Suprapubic skin (tissue), 4 donors: ENCODE measurements at regions not wholly inside any gene's neighbourhood (a gene's known extent, or its start where the extent isn't known, plus 50 kb on each side); places are given as distances from the start of the nearest gene placed in this dataset.

ENCODE experiments used
- DNase-seq, 2 donors: peaks; one replicate each; pipeline ENCODE4 v3.0.0-alpha.2; 2019; ENCODE audit warnings: low spot score in 2 of 2
- H3K27ac ChIP-seq: fragments of 200-600 bp; sonication (generic); one replicate; pipeline ENCODE4 v1.5.1; 2019
- H3K27me3 ChIP-seq: fragments of 200-600 bp; sonication (generic); one replicate; pipeline ENCODE4 v1.5.1; 2019
- H3K36me3 ChIP-seq: fragments of 200-600 bp; sonication (generic); one replicate; pipeline ENCODE4 v1.5.1; 2019
- H3K4me1 ChIP-seq: fragments of 200-600 bp; sonication (generic); one replicate; pipeline ENCODE4 v1.5.1; 2019
- H3K4me3 ChIP-seq: fragments of 200-600 bp; sonication (generic); one replicate; pipeline ENCODE4 v1.5.1; 2019; ENCODE audit warnings: mild to moderate bottlenecking
- H3K9me3 ChIP-seq: fragments of 200-600 bp; sonication (generic); one replicate; pipeline ENCODE4 v1.5.1; 2019
- CTCF ChIP-seq, 2 donors: fragments of 200-600 bp in 1 of 2; fragments of 450-650 bp in 1 of 2; sonication (generic) in 1 of 2; IDR thresholded peaks; one replicate each; pipeline ENCODE4 v1.5.1; 2016 to 2019; ENCODE audit warnings: antibody characterized with exemption in 2 of 2, mild to moderate bottlenecking in 1 of 2, moderate library complexity in 1 of 2
- EP300 ChIP-seq: sonication (generic); formaldehyde crosslinking; IDR thresholded peaks from one replicate; pipeline ENCODE4 v1.6.1; 2017; ENCODE audit warnings: antibody characterized with exemption
- POLR2A ChIP-seq, 2 donors: fragments of 450-650 bp; IDR thresholded peaks; one replicate each; pipeline ENCODE4 v1.6.1; 2017; ENCODE audit warnings: antibody characterized with exemption in 2 of 2, mild to moderate bottlenecking in 2 of 2, moderate library complexity in 2 of 2
- POLR2AphosphoS5 ChIP-seq, 3 donors: sonication (generic); formaldehyde crosslinking; IDR thresholded peaks; one replicate each; pipeline ENCODE4 v1.6.1; 2017; ENCODE audit warnings: antibody characterized with exemption in 3 of 3
- WGBS: methylation state at CpG from one replicate; pipeline ENCODE4 v1.1.5; 2018; 5-methylcytosine and 5-hydroxymethylcytosine counted together

- no peak for TF ChIP-seq CTCF (IDR thresholded peaks at IDR 0.05)
- no peak for TF ChIP-seq POLR2AphosphoS5 (IDR thresholded peaks at IDR 0.05)
- no peak for TF ChIP-seq POLR2A (IDR thresholded peaks at IDR 0.05)
- TF ChIP-seq EP300, result no peak
- no peaks in the 10 kb centered on the region for H3K27me3 ChIP-seq
- DNase-seq, result no peak
- no peak overlapping the region for H3K27ac ChIP-seq
- no peaks in the 10 kb centered on the region for H3K4me1 ChIP-seq
- no peaks in the 10 kb centered on the region for H3K36me3 ChIP-seq
- H3K4me3 ChIP-seq, result no peak overlapping the region
- no peaks in the 10 kb centered on the region for H3K9me3 ChIP-seq
- 51% methylated on average over 2 of the region's 2 CpGs for WGBS
These were observed 549.0 kb upstream of the SLC8A1 start for GRCh38 chr2:41000906-41001305.

GRCh38 chr2:41004700-41005099 lies 552.8 kb upstream of the SLC8A1 start:
- no peaks in the 10 kb centered on the region for H3K27me3 ChIP-seq
- no peak overlapping the region for H3K4me3 ChIP-seq
- H3K36me3 ChIP-seq, result no peaks in the 10 kb centered on the region
- no peaks in the 10 kb centered on the region for H3K4me1 ChIP-seq
- WGBS, result 95% methylated on average over 2 of the region's 2 CpGs
- no peak for TF ChIP-seq CTCF (IDR thresholded peaks at IDR 0.05)
- TF ChIP-seq EP300, result no peak
- TF ChIP-seq POLR2A (IDR thresholded peaks at IDR 0.05), result no peak
- no peak for TF ChIP-seq POLR2AphosphoS5 (IDR thresholded peaks at IDR 0.05)
- no peak overlapping the region for H3K27ac ChIP-seq
- H3K9me3 ChIP-seq, result no peaks in the 10 kb centered on the region
- no peak for DNase-seq

- no peak for DNase-seq
- Histone ChIP-seq H3K9me3 (no peaks in the 10 kb centered on the region), H3K27ac (no peak overlapping the region), H3K36me3 (no peaks in the 10 kb centered on the region), H3K4me1 (no peaks in the 10 kb centered on the region), H3K4me3 (no peak overlapping the region), H3K27me3 (no peaks in the 10 kb centered on the region)
- WGBS, result 41% methylated on average over 1 of the region's 1 CpG
- TF ChIP-seq CTCF (IDR thresholded peaks at IDR 0.05) (no peak), POLR2AphosphoS5 (IDR thresholded peaks at IDR 0.05) (no peak), EP300 (no peak), POLR2A (IDR thresholded peaks at IDR 0.05) (no peak)
These were observed 568.5 kb upstream of the SLC8A1 start for GRCh38 chr2:41020358-41020757.

- TF ChIP-seq POLR2AphosphoS5 (IDR thresholded peaks at IDR 0.05) (no peak), CTCF (IDR thresholded peaks at IDR 0.05) (no peak), EP300 (no peak), POLR2A (IDR thresholded peaks at IDR 0.05) (no peak)
- Histone ChIP-seq H3K27me3 (no peaks in the 10 kb centered on the region), H3K27ac (no peak overlapping the region), H3K9me3 (no peaks in the 10 kb centered on the region), H3K36me3 (no peaks in the 10 kb centered on the region), H3K4me3 (no peak overlapping the region), H3K4me1 (no peaks in the 10 kb centered on the region)
- 64% methylated on average over 3 of the region's 3 CpGs for WGBS
- DNase-seq, result no peak
These were observed 572.9 kb upstream of the SLC8A1 start for GRCh38 chr2:41024816-41025215.

GRCh38 chr2:41026613-41027012 lies 574.7 kb upstream of the SLC8A1 start:
- 82% methylated on average over 1 of the region's 1 CpG for WGBS
- Histone ChIP-seq H3K9me3 (no peaks in the 10 kb centered on the region), H3K27me3 (no peaks in the 10 kb centered on the region), H3K27ac (no peak overlapping the region), H3K4me1 (no peaks in the 10 kb centered on the region), H3K36me3 (no peaks in the 10 kb centered on the region), H3K4me3 (no peak overlapping the region)
- no peak for TF ChIP-seq POLR2AphosphoS5 (IDR thresholded peaks at IDR 0.05)
- no peak for DNase-seq

GRCh38 chr2:41027095-41027494 lies 575.2 kb upstream of the SLC8A1 start:
- Histone ChIP-seq H3K27ac (no peak overlapping the region), H3K36me3 (no peaks in the 10 kb centered on the region), H3K9me3 (no peaks in the 10 kb centered on the region), H3K27me3 (no peaks in the 10 kb centered on the region), H3K4me1 (no peaks in the 10 kb centered on the region), H3K4me3 (no peak overlapping the region)
- no peak for DNase-seq
- TF ChIP-seq POLR2A (IDR thresholded peaks at IDR 0.05) (no peak), EP300 (no peak), POLR2AphosphoS5 (IDR thresholded peaks at IDR 0.05) (no peak), CTCF (IDR thresholded peaks at IDR 0.05) (no peak)
- 78% methylated on average over 3 of the region's 3 CpGs for WGBS
